ENCODE measurements at regions not wholly inside any gene's neighbourhood (a gene's known extent, or its start where the extent isn't known, plus 50 kb on each side); places are given as distances from the start of the nearest gene placed in this dataset.

DNA sequence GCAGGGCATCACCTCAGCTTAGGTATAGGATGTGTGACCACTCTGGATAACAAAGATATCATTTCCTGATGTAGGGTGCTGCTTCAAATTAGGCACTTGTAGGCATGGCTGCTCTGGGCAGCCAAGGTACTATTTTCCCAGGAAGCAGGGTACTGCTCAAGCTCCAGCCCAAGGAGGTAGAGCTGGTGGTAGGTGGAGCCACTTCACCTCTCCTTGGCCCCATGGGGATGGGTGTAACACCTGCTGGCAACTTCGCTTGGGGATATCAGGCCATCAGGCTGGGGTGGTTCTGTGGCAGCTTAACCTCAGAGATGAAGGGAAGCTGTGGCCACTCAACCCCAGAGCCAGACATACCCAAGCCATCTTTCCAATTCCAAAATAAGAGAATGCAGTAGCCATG is 147.1 kb upstream of the IGF1R start:
- no peak for TF ChIP-seq CTCF (conservative IDR thresholded peaks at IDR 0.05; ENCODE audit: low read depth, low read length)
- TF ChIP-seq EZH2 (IDR thresholded peaks at IDR 0.05; ENCODE audit: low read length, unreplicated experiment), result no peak
